ENCODE measurements at regions not wholly inside any gene's neighbourhood (a gene's known extent, or its start where the extent isn't known, plus 50 kb on each side); places are given as distances from the start of the nearest gene placed in this dataset.
"Not testable (repeated sequence)": the region's sequence is repeated elsewhere in the genome, so short reads cannot be mapped to it uniquely, and the experiment has no call there.

DNA sequence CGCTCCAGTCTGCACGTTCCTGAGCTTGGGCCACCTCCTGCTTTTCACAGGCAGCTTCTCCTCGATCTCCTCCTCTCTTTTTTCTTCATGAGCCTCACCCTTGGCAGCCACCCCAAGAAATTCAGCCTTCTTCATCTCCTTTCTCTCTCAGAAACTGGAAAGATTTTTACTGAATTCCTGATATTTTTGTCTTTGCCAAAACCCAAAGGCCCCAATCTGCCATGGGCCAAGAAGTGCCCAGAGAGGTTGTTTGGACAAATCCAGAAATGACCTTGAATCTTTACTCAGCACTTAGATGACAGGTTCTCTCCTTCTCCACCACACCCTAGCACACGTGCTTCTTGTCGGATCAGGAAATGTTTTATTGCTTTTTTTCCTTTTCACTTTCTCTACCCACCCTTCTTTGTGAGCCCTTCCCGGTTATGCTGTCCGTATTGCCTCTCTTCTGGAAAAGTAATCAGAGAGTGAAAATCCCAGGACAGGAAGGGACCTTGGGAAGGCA lies 134.5 kb upstream of the TNP1 start:
- Histone ChIP-seq H3K36me3 (ENCODE audit: control insufficient read depth, insufficient read depth, low read length) (no peaks in the 10 kb centered on the region), H3K4me3 (ENCODE audit: low read length) (no peak overlapping the region), H3K4me1 (ENCODE audit: control insufficient read depth, insufficient read depth, low read length) (peaks cover 16% of the 10 kb centered on the region), H3K27me3 (ENCODE audit: control insufficient read depth, insufficient read depth, low read length) (no peaks in the 10 kb centered on the region), H3K9ac (ENCODE audit: low read length) (no peak overlapping the region), H3K9me3 (ENCODE audit: control insufficient read depth, low read length) (no peaks in the 10 kb centered on the region)

DNA sequence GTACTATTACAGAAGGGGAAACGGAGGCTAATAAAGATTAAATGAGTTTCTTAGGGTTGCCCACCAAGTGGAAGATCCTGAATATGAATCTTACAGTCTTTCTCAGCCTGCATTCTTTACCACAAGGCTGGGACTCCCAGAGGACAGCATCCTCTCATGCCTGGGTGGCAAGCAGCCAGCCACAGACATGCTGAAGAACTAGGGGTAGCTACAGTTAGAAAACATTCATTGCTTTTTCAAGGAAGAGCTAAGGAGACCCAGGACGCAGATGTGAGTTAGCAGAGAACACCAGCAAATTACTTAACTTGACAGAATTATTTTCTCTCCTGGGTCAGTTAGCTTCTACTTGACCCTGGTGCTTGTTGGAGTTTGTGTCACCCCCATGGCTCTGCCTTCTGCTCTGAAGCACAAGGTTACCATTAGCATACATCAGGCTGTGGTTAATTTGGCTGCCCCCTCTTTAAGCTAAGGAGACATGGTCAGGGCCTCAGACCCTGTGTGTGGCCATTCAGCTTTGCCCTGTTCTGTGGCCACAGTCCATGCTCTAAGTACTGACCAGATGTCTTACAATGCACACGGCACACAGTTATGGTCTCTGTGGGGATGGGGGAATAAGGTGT lies 132.3 kb upstream of the TNP1 start:
- Histone ChIP-seq H3K4me3 (ENCODE audit: low read length) (no peak overlapping the region), H3K4me1 (ENCODE audit: control insufficient read depth, insufficient read depth, low read length) (peaks cover 10% of the 10 kb centered on the region), H3K27me3 (ENCODE audit: control insufficient read depth, insufficient read depth, low read length) (no peaks in the 10 kb centered on the region), H3K9ac (ENCODE audit: low read length) (no peak overlapping the region), H3K36me3 (ENCODE audit: control insufficient read depth, insufficient read depth, low read length) (no peaks in the 10 kb centered on the region), H3K9me3 (ENCODE audit: control insufficient read depth, low read length) (no peaks in the 10 kb centered on the region)

DNA sequence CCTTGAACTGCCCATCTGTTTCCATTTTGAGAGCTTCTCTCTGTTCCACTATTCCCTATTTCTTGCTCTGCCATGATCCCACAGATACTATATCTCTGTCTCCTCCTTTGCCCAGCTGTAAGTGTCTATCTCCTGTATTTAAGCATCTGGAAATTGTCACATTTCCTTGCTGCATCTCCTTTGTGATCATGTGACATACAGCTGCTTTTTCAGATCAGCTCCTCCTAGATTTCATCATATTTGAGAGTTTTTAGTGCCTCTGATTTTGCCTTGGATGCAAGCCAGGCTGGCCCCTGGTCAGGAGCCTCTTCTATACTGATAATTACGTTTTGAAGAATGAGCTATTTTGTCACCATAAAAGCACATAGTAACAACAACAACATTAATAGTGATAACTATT lies 131.7 kb upstream of the TNP1 start:
- H3K9ac ChIP-seq (ENCODE audit: low read length) = no peak overlapping the region
- peaks cover 10% of the 10 kb centered on the region for H3K4me1 ChIP-seq (ENCODE audit: control insufficient read depth, insufficient read depth, low read length)
- no peaks in the 10 kb centered on the region for H3K36me3 ChIP-seq (ENCODE audit: control insufficient read depth, insufficient read depth, low read length)
- H3K4me3 ChIP-seq (ENCODE audit: low read length) = no peak overlapping the region
- no peaks in the 10 kb centered on the region for H3K27me3 ChIP-seq (ENCODE audit: control insufficient read depth, insufficient read depth, low read length)
- no peaks in the 10 kb centered on the region for H3K9me3 ChIP-seq (ENCODE audit: control insufficient read depth, low read length)

DNA sequence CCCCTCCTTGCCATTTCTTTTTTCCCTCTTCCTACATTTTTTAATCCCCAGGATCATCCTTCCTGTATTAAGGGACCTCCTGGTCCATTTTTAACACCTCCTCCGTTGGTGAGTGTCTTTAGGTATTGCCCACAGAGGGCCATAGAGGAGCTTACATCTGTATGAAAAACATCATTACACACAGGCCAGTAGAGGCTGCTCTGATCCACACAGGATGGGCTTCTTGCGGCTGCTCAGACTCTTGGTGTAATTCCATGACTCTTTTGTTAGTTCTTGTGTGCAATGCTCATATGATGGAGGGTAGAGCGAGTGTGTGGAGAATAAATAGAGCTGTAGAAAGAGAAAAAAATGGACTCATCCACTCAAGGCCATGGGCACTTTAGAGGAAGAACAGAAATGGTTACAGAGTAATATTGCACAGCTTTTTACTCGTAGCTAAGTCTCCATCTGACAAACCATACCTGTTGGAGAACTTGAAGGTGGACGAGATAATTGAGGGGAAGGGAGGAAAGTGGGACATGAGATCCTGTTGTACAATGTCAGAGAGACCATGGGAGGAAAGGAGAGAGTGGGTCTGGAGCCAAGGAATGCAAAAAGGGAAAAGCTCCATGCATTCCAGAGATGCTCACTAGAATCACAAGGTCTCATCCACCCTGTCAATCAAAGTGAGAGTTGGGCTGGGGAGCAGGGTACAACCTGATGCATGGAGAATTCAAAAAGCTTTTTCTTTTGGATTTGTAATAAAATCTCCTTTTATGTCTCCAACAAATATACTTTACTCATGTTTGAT lies 129.7 kb upstream of the TNP1 start:
- Histone ChIP-seq H3K4me3 (ENCODE audit: low read length) (no peak overlapping the region), H3K27me3 (ENCODE audit: control insufficient read depth, insufficient read depth, low read length) (no peaks in the 10 kb centered on the region), H3K4me1 (ENCODE audit: control insufficient read depth, insufficient read depth, low read length) (peaks cover 5% of the 10 kb centered on the region), H3K9me3 (ENCODE audit: control insufficient read depth, low read length) (no peaks in the 10 kb centered on the region), H3K9ac (ENCODE audit: low read length) (no peak overlapping the region), H3K36me3 (ENCODE audit: control insufficient read depth, insufficient read depth, low read length) (no peaks in the 10 kb centered on the region)

DNA sequence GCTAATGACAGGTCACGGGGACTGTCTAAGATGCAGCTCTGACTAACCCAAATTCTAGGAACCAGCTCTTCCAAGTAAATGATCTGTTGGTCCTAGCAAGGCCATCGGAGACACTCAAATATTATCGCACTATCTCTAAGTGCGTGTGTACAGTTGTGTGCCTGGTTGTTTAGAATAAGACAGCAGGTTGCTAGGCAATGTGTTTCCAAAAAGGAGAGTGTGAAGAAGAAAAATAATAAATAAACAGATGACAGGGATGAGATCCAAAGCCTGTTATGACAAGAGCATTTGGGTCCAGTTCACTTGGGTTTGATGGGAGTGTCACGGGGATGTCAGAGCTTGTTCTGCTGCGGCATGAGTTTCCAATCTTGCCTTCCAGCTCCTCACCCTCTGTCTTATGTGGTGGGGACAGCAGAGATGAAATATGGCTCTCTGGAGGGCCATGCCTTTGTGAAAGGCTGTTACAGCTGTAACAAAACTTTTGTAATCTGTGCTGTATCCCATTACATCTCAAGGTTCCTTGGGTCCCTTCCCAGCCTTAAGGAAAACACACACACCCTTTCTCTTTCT lies 127.5 kb upstream of the TNP1 start:
- no peaks in the 10 kb centered on the region for H3K9me3 ChIP-seq (ENCODE audit: control insufficient read depth, low read length)
- H3K4me3 ChIP-seq (ENCODE audit: low read length) = no peak overlapping the region
- H3K27me3 ChIP-seq (ENCODE audit: control insufficient read depth, insufficient read depth, low read length) = no peaks in the 10 kb centered on the region
- H3K4me1 ChIP-seq (ENCODE audit: control insufficient read depth, insufficient read depth, low read length) = no peaks in the 10 kb centered on the region
- no peak overlapping the region for H3K9ac ChIP-seq (ENCODE audit: low read length)
- H3K36me3 ChIP-seq (ENCODE audit: control insufficient read depth, insufficient read depth, low read length) = no peaks in the 10 kb centered on the region

GRCh38 chr2:216985658-216986141 lies 125.8 kb upstream of the TNP1 start:
- no peaks in the 10 kb centered on the region for H3K9me3 ChIP-seq (ENCODE audit: control insufficient read depth, low read length)

DNA sequence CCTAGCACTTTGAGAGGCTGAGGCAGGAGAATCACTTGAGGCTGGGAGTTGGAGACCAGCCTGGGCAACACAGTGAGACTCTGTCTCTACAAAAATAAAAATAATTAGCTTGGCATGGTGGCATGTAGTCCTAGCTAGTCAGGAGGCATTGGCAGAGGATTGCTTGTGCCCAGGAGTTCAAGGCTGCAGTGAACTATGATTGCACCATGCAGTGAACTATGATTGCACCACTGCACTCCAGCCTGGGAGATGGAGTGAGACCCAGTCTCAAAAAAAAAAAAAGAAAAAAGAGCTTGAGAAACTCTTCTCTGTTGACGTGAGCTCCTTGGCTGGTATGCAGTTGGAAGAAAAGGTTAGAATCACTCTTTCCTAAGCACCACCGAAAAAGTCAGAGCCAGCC lies 125.1 kb upstream of the TNP1 start:
- Histone ChIP-seq H3K4me1 (ENCODE audit: control insufficient read depth, insufficient read depth, low read length) (no peaks in the 10 kb centered on the region), H3K9me3 (ENCODE audit: control insufficient read depth, low read length) (no peaks in the 10 kb centered on the region), H3K4me3 (ENCODE audit: low read length) (no peak overlapping the region), H3K27me3 (ENCODE audit: control insufficient read depth, insufficient read depth, low read length) (no peaks in the 10 kb centered on the region), H3K36me3 (ENCODE audit: control insufficient read depth, insufficient read depth, low read length) (no peaks in the 10 kb centered on the region), H3K9ac (ENCODE audit: low read length) (no peak overlapping the region)

More at GRCh38 chr2:216985658-216986141, 125.8 kb upstream of the TNP1 start:
- H3K4me1 ChIP-seq (ENCODE audit: control insufficient read depth, insufficient read depth, low read length) = no peaks in the 10 kb centered on the region
- no peak overlapping the region for H3K4me3 ChIP-seq (ENCODE audit: low read length)
- no peak overlapping the region for H3K9ac ChIP-seq (ENCODE audit: low read length)
- H3K36me3 ChIP-seq (ENCODE audit: control insufficient read depth, insufficient read depth, low read length) = no peaks in the 10 kb centered on the region
- H3K27me3 ChIP-seq (ENCODE audit: control insufficient read depth, insufficient read depth, low read length) = no peaks in the 10 kb centered on the region

DNA sequence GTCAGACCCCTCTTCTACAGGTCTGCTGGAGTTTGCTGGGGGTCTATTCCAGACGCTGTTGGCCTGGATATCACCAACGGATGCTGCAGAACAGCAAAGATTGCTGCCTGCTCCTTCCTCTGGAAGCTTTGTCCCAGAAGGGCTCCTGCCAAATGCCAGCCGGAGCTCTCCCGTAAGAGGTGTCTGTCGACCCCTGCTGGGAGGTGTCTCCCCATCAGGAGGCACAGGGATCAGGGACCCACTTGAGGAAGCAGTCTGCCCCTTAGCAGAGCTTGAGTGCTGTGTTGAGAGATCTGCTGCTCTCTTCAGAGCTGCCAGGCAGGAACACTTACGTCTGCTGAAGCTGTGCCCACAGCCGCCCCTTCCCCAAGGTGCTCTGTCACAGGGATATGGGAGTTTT lies 122.1 kb upstream of the TNP1 start:
- not testable (repeated sequence) for H3K9ac ChIP-seq (ENCODE audit: low read length); H3K4me3 ChIP-seq (ENCODE audit: low read length); H3K27me3 ChIP-seq (ENCODE audit: control insufficient read depth, insufficient read depth, low read length)

GRCh38 chr2:216980510-216980909 lies 120.6 kb upstream of the TNP1 start:
- H3K27me3 ChIP-seq (ENCODE audit: control insufficient read depth, insufficient read depth, low read length); H3K36me3 ChIP-seq (ENCODE audit: control insufficient read depth, insufficient read depth, low read length); H3K4me1 ChIP-seq (ENCODE audit: control insufficient read depth, insufficient read depth, low read length); H3K9me3 ChIP-seq (ENCODE audit: control insufficient read depth, low read length); H3K9ac ChIP-seq (ENCODE audit: low read length); H3K4me3 ChIP-seq (ENCODE audit: low read length): not testable (repeated sequence)

More for the DNA sequence above, 122.1 kb upstream of the TNP1 start:
- not testable (repeated sequence) for H3K9me3 ChIP-seq (ENCODE audit: control insufficient read depth, low read length); H3K36me3 ChIP-seq (ENCODE audit: control insufficient read depth, insufficient read depth, low read length); H3K4me1 ChIP-seq (ENCODE audit: control insufficient read depth, insufficient read depth, low read length)

DNA sequence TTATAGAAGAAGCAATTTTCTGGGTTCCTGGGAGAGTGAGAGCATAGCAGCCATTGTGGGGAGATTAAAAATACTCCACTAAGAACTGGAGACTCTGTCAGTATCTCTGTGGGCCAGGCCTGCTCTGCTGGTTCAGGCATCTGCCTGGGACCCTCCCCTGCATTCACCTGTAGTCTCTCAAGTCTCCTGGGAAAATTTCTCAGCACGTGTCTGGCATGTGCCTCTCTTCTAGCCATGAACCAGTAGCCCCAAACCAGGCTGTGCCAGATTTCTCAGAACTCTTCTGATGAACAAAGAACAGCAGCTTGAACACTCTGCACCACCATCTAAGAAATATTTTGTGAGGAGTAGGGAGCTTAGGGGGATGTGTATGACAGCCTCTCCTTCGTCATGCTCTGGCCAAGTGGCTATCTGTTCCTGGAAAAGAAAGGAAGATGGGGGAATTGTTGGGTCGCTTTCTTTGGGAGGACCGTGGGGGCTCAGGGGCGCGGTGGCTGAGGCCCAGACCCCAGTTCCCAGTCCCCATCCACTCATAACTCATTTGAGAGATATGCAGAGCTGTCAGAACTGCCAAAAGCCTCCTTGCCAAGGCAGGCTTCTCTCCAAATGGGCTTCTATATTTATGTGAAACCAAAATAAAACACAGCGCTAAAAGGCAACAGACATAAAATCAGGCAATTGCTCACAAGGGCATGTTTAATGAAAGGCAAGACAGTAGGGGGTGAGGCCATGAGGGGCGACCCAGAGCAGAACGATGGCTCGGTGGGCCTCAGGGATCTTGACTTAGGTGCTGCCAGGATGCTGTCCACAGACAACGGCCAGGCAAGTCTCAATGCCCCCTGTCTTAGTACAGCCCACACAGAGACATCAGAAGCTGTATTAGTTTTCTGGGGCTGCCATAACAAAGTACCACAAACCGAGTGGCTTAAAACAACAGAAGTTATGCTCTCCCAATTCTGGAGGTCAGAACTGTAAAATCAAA lies 114.7 kb upstream of the TNP1 start:
- Histone ChIP-seq H3K36me3 (ENCODE audit: control insufficient read depth, insufficient read depth, low read length) (no peaks in the 10 kb centered on the region), H3K4me1 (ENCODE audit: control insufficient read depth, insufficient read depth, low read length) (no peaks in the 10 kb centered on the region), H3K9ac (ENCODE audit: low read length) (no peak overlapping the region), H3K9me3 (ENCODE audit: control insufficient read depth, low read length) (no peaks in the 10 kb centered on the region), H3K4me3 (ENCODE audit: low read length) (no peak overlapping the region), H3K27me3 (ENCODE audit: control insufficient read depth, insufficient read depth, low read length) (no peaks in the 10 kb centered on the region)

DNA sequence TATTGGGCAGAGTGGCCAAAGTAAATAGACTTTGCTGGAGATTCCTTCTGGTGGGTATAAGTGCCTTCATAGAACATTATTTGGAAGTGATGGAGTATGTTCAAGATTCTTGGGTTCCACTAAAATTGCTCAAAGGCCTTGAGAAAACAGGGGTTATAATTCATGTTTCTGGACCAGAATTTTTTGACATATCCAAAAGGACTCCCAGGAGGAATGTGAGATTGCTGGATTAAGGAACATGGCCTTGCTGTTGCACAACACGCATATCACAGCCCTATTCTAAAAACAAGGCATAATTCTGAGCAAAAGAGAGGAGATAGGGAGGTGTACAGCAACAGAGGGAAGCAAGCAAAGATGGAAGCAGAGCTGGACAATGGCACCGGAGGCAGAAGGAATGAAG lies 111.7 kb upstream of the TNP1 start:
- no peaks in the 10 kb centered on the region for H3K27me3 ChIP-seq (ENCODE audit: control insufficient read depth, insufficient read depth, low read length)
- no peak overlapping the region for H3K4me3 ChIP-seq (ENCODE audit: low read length)
- no peaks in the 10 kb centered on the region for H3K4me1 ChIP-seq (ENCODE audit: control insufficient read depth, insufficient read depth, low read length)
- no peak overlapping the region for H3K9ac ChIP-seq (ENCODE audit: low read length)
- H3K36me3 ChIP-seq (ENCODE audit: control insufficient read depth, insufficient read depth, low read length) = no peaks in the 10 kb centered on the region
- no peaks in the 10 kb centered on the region for H3K9me3 ChIP-seq (ENCODE audit: control insufficient read depth, low read length)
